ENCODE measurements at regions not wholly inside any gene's neighbourhood (a gene's known extent, or its start where the extent isn't known, plus 50 kb on each side); places are given as distances from the start of the nearest gene placed in this dataset.

GRCh38 chr5:98263084-98263483, 510.4 kb upstream of the RGMB start:
- no peaks in the 10 kb centered on the region for H3K27me3 ChIP-seq (replicated peaks; ENCODE audit: control insufficient read depth, insufficient read depth, low read length)
- no peaks in the 10 kb centered on the region for H3K9me3 ChIP-seq (ENCODE audit: control insufficient read depth, low read length)
- H3K36me3 ChIP-seq (ENCODE audit: control insufficient read depth, insufficient read depth, low read length, severe bottlenecking): no peaks in the 10 kb centered on the region
- no peaks in the 10 kb centered on the region for H3K4me1 ChIP-seq (ENCODE audit: control insufficient read depth, insufficient read depth, low read length)
- DNase-seq (ENCODE audit: low read depth): no peak
- H3K9ac ChIP-seq (ENCODE audit: low read length): no peak overlapping the region
- H3K4me3 ChIP-seq (ENCODE audit: low read length): no peak overlapping the region

DNA sequence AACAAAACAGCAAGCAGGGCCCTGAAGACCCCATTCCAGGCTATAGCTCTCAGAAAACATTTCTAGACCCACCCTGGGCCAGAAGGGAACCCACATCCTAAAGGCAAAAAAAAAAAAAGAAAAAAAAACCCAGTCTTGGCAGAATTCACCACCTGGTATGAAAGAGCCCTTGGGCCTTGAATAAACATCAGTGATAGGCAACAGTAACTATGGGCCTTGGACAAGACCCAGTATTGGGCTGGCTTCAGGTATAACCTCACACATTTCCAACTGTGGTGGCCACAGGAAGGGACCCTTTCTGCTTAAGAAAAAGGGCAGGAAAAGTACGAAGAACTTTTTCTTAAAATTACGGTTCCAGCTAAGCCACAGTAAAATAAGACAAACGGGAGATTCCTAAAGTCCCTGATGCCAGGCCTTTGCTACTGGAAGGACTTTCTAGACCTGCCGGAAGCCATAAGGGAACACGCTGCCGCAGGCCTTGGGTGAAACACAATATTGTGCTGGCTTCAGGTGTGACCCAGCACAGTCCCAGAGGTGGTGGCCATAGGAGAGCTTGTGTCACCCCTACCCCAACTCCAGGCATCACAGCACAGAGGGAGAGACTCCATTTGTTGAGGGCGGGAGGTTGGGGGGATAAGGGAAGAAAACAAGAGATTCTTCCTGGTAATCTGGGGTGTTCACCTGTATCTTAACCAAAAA, 505.2 kb upstream of the RGMB start:
- H3K36me3 ChIP-seq (ENCODE audit: control insufficient read depth, insufficient read depth, low read length, severe bottlenecking): no peaks in the 10 kb centered on the region
- DNase-seq (ENCODE audit: low read depth): no peak
- H3K4me1 ChIP-seq (ENCODE audit: control insufficient read depth, insufficient read depth, low read length): no peaks in the 10 kb centered on the region
- H3K27me3 ChIP-seq (replicated peaks; ENCODE audit: control insufficient read depth, insufficient read depth, low read length): no peaks in the 10 kb centered on the region
- H3K9ac ChIP-seq (ENCODE audit: low read length): no peak overlapping the region
- H3K4me3 ChIP-seq (ENCODE audit: low read length): no peak overlapping the region
- H3K9me3 ChIP-seq (ENCODE audit: control insufficient read depth, low read length): no peaks in the 10 kb centered on the region

- H3K4me1 ChIP-seq (ENCODE audit: control insufficient read depth, insufficient read depth, low read length): peaks cover 5% of the 10 kb centered on the region
- no peaks in the 10 kb centered on the region for H3K36me3 ChIP-seq (ENCODE audit: control insufficient read depth, insufficient read depth, low read length, severe bottlenecking)
- no peaks in the 10 kb centered on the region for H3K27me3 ChIP-seq (replicated peaks; ENCODE audit: control insufficient read depth, insufficient read depth, low read length)
- H3K9me3 ChIP-seq (ENCODE audit: control insufficient read depth, low read length): no peaks in the 10 kb centered on the region
- no peak for DNase-seq (ENCODE audit: low read depth)
- no peak overlapping the region for H3K9ac ChIP-seq (ENCODE audit: low read length)
- no peak overlapping the region for H3K4me3 ChIP-seq (ENCODE audit: low read length)
Observed at GRCh38 chr5:98275980-98276379, 497.5 kb upstream of the RGMB start.

GRCh38 chr5:98282521-98282920, 490.9 kb upstream of the RGMB start:
- no peaks in the 10 kb centered on the region for H3K9me3 ChIP-seq (ENCODE audit: control insufficient read depth, low read length)
- DNase-seq (ENCODE audit: low read depth): no peak
- H3K9ac ChIP-seq (ENCODE audit: low read length): no peak overlapping the region
- H3K4me3 ChIP-seq (ENCODE audit: low read length): no peak overlapping the region
- no peaks in the 10 kb centered on the region for H3K36me3 ChIP-seq (ENCODE audit: control insufficient read depth, insufficient read depth, low read length, severe bottlenecking)
- H3K27me3 ChIP-seq (replicated peaks; ENCODE audit: control insufficient read depth, insufficient read depth, low read length): no peaks in the 10 kb centered on the region
- H3K4me1 ChIP-seq (ENCODE audit: control insufficient read depth, insufficient read depth, low read length): no peaks in the 10 kb centered on the region

DNA sequence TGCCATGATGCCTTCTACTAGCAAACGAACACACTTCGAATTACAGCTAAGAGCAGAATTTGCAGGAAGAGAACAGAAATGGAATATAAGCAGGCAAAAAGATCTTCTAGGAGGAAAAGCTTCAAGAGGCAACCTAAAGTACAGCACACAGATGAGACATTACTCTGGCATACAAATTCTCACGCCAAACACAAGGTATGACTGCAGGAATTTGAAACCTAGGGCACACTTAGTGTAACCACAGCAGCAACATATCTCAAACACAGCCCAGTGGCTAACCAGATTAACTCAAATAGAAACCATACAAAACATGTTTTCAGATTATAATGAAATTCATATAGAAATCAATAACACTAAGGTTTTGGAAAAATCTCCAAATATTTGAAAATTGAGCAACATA, 481.0 kb upstream of the RGMB start:
- Histone ChIP-seq H3K36me3 (ENCODE audit: control insufficient read depth, insufficient read depth, low read length, severe bottlenecking) (no peaks in the 10 kb centered on the region), H3K4me1 (ENCODE audit: control insufficient read depth, insufficient read depth, low read length) (no peaks in the 10 kb centered on the region), H3K4me3 (ENCODE audit: low read length) (no peak overlapping the region), H3K9me3 (ENCODE audit: control insufficient read depth, low read length) (no peaks in the 10 kb centered on the region), H3K27me3 (replicated peaks; ENCODE audit: control insufficient read depth, insufficient read depth, low read length) (no peaks in the 10 kb centered on the region), H3K9ac (ENCODE audit: low read length) (no peak overlapping the region)
- DNase-seq (ENCODE audit: low read depth): no peak

DNA sequence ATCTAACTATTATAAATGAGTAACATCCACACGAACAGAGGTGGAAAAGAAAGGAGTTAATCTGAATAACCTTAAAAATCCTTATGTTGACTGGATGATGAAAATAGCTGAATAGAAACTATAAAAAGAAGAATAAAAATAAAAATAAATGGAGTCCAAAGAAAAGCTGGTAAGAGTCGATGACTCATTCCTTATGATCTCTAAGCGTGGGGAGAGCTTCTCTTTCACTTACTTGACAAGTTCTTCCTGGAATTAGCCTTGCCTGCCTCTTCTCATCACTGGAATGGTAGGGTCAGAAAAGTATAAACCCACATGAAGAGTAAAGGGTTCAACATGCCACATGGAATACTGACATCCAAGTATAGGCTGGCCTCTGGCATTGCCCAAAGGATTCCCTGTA, 477.0 kb upstream of the RGMB start:
- Histone ChIP-seq H3K9me3 (ENCODE audit: control insufficient read depth, low read length) (no peaks in the 10 kb centered on the region), H3K4me3 (ENCODE audit: low read length) (no peak overlapping the region), H3K36me3 (ENCODE audit: control insufficient read depth, insufficient read depth, low read length, severe bottlenecking) (no peaks in the 10 kb centered on the region), H3K9ac (ENCODE audit: low read length) (no peak overlapping the region), H3K27me3 (replicated peaks; ENCODE audit: control insufficient read depth, insufficient read depth, low read length) (no peaks in the 10 kb centered on the region), H3K4me1 (ENCODE audit: control insufficient read depth, insufficient read depth, low read length) (no peaks in the 10 kb centered on the region)
- DNase-seq (ENCODE audit: low read depth): peak; percentile 45

GRCh38 chr5:98299435-98299834, 474.0 kb upstream of the RGMB start:
- Histone ChIP-seq H3K27me3 (replicated peaks; ENCODE audit: control insufficient read depth, insufficient read depth, low read length) (no peaks in the 10 kb centered on the region), H3K9me3 (ENCODE audit: control insufficient read depth, low read length) (no peaks in the 10 kb centered on the region), H3K36me3 (ENCODE audit: control insufficient read depth, insufficient read depth, low read length, severe bottlenecking) (no peaks in the 10 kb centered on the region), H3K4me3 (ENCODE audit: low read length) (no peak overlapping the region), H3K9ac (ENCODE audit: low read length) (no peak overlapping the region), H3K4me1 (ENCODE audit: control insufficient read depth, insufficient read depth, low read length) (no peaks in the 10 kb centered on the region)
- DNase-seq (ENCODE audit: low read depth): no peak

- no peak for DNase-seq (ENCODE audit: low read depth)
- H3K4me3 ChIP-seq (ENCODE audit: low read length): no peak overlapping the region
- no peaks in the 10 kb centered on the region for H3K27me3 ChIP-seq (replicated peaks; ENCODE audit: control insufficient read depth, insufficient read depth, low read length)
- H3K4me1 ChIP-seq (ENCODE audit: control insufficient read depth, insufficient read depth, low read length): no peaks in the 10 kb centered on the region
- H3K9me3 ChIP-seq (ENCODE audit: control insufficient read depth, low read length): no peaks in the 10 kb centered on the region
- no peak overlapping the region for H3K9ac ChIP-seq (ENCODE audit: low read length)
- H3K36me3 ChIP-seq (ENCODE audit: control insufficient read depth, insufficient read depth, low read length, severe bottlenecking): no peaks in the 10 kb centered on the region
Observed at GRCh38 chr5:98301547-98301946, 471.9 kb upstream of the RGMB start.

DNA sequence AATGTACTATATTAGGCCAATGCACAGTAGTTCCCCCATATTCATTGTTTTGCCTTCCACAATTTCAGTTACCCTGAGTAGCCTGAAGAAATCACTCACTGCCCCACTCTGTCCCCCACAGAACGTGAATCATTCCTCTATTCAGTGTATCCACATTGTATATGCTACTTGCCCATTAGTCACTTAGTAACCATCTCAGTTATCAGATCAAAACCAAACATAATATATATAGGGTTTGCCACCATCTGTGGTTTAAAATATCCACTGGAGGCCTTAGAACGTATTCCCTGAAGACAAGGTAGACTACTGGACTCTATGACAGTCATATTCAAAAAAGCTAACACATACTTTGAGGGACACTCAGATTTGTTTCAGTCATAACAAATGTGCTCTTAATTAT, 465.7 kb upstream of the RGMB start:
- Histone ChIP-seq H3K4me1 (ENCODE audit: control insufficient read depth, insufficient read depth, low read length) (peaks cover 27% of the 10 kb centered on the region), H3K36me3 (ENCODE audit: control insufficient read depth, insufficient read depth, low read length, severe bottlenecking) (no peaks in the 10 kb centered on the region), H3K9ac (ENCODE audit: low read length) (no peak overlapping the region), H3K4me3 (ENCODE audit: low read length) (no peak overlapping the region), H3K9me3 (ENCODE audit: control insufficient read depth, low read length) (no peaks in the 10 kb centered on the region), H3K27me3 (replicated peaks; ENCODE audit: control insufficient read depth, insufficient read depth, low read length) (no peaks in the 10 kb centered on the region)
- DNase-seq (ENCODE audit: low read depth): peak; percentile 59

GRCh38 chr5:98308231-98308630, 465.2 kb upstream of the RGMB start:
- Histone ChIP-seq H3K36me3 (ENCODE audit: control insufficient read depth, insufficient read depth, low read length, severe bottlenecking) (no peaks in the 10 kb centered on the region), H3K27me3 (replicated peaks; ENCODE audit: control insufficient read depth, insufficient read depth, low read length) (no peaks in the 10 kb centered on the region), H3K4me3 (ENCODE audit: low read length) (no peak overlapping the region), H3K9ac (ENCODE audit: low read length) (no peak overlapping the region), H3K9me3 (ENCODE audit: control insufficient read depth, low read length) (no peaks in the 10 kb centered on the region), H3K4me1 (ENCODE audit: control insufficient read depth, insufficient read depth, low read length) (peaks cover 27% of the 10 kb centered on the region)
- DNase-seq (ENCODE audit: low read depth): peak; percentile 59

DNA sequence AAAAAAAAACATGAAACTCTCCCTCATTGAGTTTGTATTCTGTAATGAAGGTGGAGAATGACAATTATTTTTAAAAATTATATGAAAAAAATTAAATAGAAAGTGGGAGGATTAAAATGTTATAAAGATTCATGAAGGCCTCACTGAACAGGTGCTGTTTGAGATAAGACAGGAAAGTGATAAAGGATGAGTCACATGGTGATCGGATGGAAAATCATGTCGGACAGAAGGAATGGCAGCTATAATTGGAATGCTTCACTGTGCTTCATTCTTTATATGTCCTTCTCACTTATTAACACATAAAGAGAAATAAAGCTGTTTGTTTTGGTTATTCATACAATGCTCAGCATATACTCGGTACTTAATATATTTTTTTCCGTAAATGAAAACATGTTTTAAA, 464.5 kb upstream of the RGMB start:
- Histone ChIP-seq H3K9ac (ENCODE audit: low read length) (peak overlapping the region; percentile 81), H3K9me3 (ENCODE audit: control insufficient read depth, low read length) (no peaks in the 10 kb centered on the region), H3K36me3 (ENCODE audit: control insufficient read depth, insufficient read depth, low read length, severe bottlenecking) (no peaks in the 10 kb centered on the region), H3K4me3 (ENCODE audit: low read length) (peak overlapping the region; percentile 68), H3K27me3 (replicated peaks; ENCODE audit: control insufficient read depth, insufficient read depth, low read length) (no peaks in the 10 kb centered on the region), H3K4me1 (ENCODE audit: control insufficient read depth, insufficient read depth, low read length) (peaks cover 29% of the 10 kb centered on the region)
- peak; percentile 21 for DNase-seq (ENCODE audit: low read depth)
